K562 (cell line): ENCODE measurements at regions not wholly inside any gene's neighbourhood (a gene's known extent, or its start where the extent isn't known, plus 50 kb on each side); places are given as distances from the start of the nearest gene placed in this dataset.

Source experiments
- BCL6 ChIP-seq: fragments of 250-450 bp; sonication (Bioruptor Pico); IDR thresholded peaks from 2 replicates; pipeline ENCODE4 v1.4.0; 2020
- FUS ChIP-seq: fragments of 200-400 bp; formaldehyde crosslinking; optimal IDR thresholded peaks from 2 replicates; pipeline ENCODE3; 2017; ENCODE audit warnings: low read depth, low read length
- GTF2E2 ChIP-seq: fragments of 200-800 bp; sonication (Bioruptor generic); IDR thresholded peaks from 2 replicates; pipeline ENCODE4 v1.6.1; 2016; ENCODE audit warnings: missing genetic modification characterization, missing compliant biosample characterization
- MLX ChIP-seq, 2 experiments: fragments of 450-650 bp in 1 of 2; sonication (generic) in 1 of 2; formaldehyde crosslinking; conservative IDR thresholded peaks; 2 replicates each; pipeline versions ENCODE4 v1.4.0 to v1.8.1; 2020 to 2022; ENCODE audit warnings: mild to moderate bottlenecking in 1 of 2, missing genetic modification reagents in 1 of 2
- NEUROD1 ChIP-seq: fragments of 150-350 bp; IDR thresholded peaks from 2 replicates; pipeline ENCODE4 v1.6.1; 2014; ENCODE audit warnings: borderline replicate concordance, low read length, low read depth; ENCODE audit not compliant: partially characterized antibody
- POLR3A ChIP-seq: IDR thresholded peaks from 2 replicates; pipeline ENCODE4 v1.6.1; 2011; ENCODE audit warnings: borderline replicate concordance, mild to moderate bottlenecking, moderate library complexity; ENCODE audit not compliant: insufficient read length, insufficient read depth; ENCODE audit errors: extremely low read depth
- RBM14 ChIP-seq: fragments of 200-400 bp; formaldehyde crosslinking; IDR thresholded peaks from 2 replicates; pipeline ENCODE4 v1.6.1; 2018; ENCODE audit warnings: low read depth, mild to moderate bottlenecking, low read length, moderate library complexity, borderline replicate concordance; ENCODE audit not compliant: insufficient read depth
- ZC3H11A ChIP-seq: IDR thresholded peaks from 2 replicates; pipeline ENCODE4 v1.6.1; 2012; ENCODE audit warnings: low read depth, low read length, improper control_type of control experiment
- TF ChIP-seq, protein P1 (sequence below): fragments of 450-650 bp; IDR thresholded peaks from 2 replicates; pipeline ENCODE4 v1.6.1; 2016; ENCODE audit warnings: mild to moderate bottlenecking, moderate library complexity
- TF ChIP-seq, protein P2 (sequence below): fragments of 250-450 bp; sonication (Bioruptor Pico); IDR thresholded peaks from 2 replicates; pipeline ENCODE4 v1.8.0; 2022; ENCODE audit warnings: moderate library complexity, mild to moderate bottlenecking, inconsistent platforms
- TF ChIP-seq, protein P3 (sequence below), 2 experiments: fragments of 450-650 bp; IDR thresholded peaks; 2 replicates each; pipeline ENCODE4 v1.6.1; 2016
- TF ChIP-seq, protein P4 (sequence below): sonication (generic); formaldehyde crosslinking; IDR thresholded peaks from 2 replicates; pipeline ENCODE4 v1.9.0; 2022; ENCODE audit warnings: mild to moderate bottlenecking, missing genetic modification reagents

GRCh38 chr1:101437800-101438199, 201.0 kb downstream of the S1PR1 start (continued):
- TF ChIP-seq, protein P1, sequence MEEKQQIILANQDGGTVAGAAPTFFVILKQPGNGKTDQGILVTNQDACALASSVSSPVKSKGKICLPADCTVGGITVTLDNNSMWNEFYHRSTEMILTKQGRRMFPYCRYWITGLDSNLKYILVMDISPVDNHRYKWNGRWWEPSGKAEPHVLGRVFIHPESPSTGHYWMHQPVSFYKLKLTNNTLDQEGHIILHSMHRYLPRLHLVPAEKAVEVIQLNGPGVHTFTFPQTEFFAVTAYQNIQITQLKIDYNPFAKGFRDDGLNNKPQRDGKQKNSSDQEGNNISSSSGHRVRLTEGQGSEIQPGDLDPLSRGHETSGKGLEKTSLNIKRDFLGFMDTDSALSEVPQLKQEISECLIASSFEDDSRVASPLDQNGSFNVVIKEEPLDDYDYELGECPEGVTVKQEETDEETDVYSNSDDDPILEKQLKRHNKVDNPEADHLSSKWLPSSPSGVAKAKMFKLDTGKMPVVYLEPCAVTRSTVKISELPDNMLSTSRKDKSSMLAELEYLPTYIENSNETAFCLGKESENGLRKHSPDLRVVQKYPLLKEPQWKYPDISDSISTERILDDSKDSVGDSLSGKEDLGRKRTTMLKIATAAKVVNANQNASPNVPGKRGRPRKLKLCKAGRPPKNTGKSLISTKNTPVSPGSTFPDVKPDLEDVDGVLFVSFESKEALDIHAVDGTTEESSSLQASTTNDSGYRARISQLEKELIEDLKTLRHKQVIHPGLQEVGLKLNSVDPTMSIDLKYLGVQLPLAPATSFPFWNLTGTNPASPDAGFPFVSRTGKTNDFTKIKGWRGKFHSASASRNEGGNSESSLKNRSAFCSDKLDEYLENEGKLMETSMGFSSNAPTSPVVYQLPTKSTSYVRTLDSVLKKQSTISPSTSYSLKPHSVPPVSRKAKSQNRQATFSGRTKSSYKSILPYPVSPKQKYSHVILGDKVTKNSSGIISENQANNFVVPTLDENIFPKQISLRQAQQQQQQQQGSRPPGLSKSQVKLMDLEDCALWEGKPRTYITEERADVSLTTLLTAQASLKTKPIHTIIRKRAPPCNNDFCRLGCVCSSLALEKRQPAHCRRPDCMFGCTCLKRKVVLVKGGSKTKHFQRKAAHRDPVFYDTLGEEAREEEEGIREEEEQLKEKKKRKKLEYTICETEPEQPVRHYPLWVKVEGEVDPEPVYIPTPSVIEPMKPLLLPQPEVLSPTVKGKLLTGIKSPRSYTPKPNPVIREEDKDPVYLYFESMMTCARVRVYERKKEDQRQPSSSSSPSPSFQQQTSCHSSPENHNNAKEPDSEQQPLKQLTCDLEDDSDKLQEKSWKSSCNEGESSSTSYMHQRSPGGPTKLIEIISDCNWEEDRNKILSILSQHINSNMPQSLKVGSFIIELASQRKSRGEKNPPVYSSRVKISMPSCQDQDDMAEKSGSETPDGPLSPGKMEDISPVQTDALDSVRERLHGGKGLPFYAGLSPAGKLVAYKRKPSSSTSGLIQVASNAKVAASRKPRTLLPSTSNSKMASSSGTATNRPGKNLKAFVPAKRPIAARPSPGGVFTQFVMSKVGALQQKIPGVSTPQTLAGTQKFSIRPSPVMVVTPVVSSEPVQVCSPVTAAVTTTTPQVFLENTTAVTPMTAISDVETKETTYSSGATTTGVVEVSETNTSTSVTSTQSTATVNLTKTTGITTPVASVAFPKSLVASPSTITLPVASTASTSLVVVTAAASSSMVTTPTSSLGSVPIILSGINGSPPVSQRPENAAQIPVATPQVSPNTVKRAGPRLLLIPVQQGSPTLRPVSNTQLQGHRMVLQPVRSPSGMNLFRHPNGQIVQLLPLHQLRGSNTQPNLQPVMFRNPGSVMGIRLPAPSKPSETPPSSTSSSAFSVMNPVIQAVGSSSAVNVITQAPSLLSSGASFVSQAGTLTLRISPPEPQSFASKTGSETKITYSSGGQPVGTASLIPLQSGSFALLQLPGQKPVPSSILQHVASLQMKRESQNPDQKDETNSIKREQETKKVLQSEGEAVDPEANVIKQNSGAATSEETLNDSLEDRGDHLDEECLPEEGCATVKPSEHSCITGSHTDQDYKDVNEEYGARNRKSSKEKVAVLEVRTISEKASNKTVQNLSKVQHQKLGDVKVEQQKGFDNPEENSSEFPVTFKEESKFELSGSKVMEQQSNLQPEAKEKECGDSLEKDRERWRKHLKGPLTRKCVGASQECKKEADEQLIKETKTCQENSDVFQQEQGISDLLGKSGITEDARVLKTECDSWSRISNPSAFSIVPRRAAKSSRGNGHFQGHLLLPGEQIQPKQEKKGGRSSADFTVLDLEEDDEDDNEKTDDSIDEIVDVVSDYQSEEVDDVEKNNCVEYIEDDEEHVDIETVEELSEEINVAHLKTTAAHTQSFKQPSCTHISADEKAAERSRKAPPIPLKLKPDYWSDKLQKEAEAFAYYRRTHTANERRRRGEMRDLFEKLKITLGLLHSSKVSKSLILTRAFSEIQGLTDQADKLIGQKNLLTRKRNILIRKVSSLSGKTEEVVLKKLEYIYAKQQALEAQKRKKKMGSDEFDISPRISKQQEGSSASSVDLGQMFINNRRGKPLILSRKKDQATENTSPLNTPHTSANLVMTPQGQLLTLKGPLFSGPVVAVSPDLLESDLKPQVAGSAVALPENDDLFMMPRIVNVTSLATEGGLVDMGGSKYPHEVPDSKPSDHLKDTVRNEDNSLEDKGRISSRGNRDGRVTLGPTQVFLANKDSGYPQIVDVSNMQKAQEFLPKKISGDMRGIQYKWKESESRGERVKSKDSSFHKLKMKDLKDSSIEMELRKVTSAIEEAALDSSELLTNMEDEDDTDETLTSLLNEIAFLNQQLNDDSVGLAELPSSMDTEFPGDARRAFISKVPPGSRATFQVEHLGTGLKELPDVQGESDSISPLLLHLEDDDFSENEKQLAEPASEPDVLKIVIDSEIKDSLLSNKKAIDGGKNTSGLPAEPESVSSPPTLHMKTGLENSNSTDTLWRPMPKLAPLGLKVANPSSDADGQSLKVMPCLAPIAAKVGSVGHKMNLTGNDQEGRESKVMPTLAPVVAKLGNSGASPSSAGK: no peak
- no peak for TF ChIP-seq BCL6
- no peak for TF ChIP-seq RBM14
- TF ChIP-seq, protein P2, sequence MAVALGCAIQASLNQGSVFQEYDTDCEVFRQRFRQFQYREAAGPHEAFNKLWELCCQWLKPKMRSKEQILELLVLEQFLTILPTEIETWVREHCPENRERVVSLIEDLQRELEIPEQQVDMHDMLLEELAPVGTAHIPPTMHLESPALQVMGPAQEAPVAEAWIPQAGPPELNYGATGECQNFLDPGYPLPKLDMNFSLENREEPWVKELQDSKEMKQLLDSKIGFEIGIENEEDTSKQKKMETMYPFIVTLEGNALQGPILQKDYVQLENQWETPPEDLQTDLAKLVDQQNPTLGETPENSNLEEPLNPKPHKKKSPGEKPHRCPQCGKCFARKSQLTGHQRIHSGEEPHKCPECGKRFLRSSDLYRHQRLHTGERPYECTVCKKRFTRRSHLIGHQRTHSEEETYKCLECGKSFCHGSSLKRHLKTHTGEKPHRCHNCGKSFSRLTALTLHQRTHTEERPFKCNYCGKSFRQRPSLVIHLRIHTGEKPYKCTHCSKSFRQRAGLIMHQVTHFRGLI (CRISPR knock-in tag): no peak
- TF ChIP-seq ZC3H11A: no peak
- TF ChIP-seq MLX (CRISPR knock-in tag; conservative IDR thresholded peaks at IDR 0.05): no peak
- TF ChIP-seq FUS: no peak
- no peak for TF ChIP-seq POLR3A
- no peak for TF ChIP-seq GTF2E2 (tag)
- TF ChIP-seq NEUROD1: no peak
- TF ChIP-seq, protein P3, sequence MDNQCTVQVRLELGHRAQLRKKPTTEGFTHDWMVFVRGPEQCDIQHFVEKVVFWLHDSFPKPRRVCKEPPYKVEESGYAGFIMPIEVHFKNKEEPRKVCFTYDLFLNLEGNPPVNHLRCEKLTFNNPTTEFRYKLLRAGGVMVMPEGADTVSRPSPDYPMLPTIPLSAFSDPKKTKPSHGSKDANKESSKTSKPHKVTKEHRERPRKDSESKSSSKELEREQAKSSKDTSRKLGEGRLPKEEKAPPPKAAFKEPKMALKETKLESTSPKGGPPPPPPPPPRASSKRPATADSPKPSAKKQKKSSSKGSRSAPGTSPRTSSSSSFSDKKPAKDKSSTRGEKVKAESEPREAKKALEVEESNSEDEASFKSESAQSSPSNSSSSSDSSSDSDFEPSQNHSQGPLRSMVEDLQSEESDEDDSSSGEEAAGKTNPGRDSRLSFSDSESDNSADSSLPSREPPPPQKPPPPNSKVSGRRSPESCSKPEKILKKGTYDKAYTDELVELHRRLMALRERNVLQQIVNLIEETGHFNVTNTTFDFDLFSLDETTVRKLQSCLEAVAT (IDR thresholded peaks at IDR 0.05): no peak
- TF ChIP-seq, protein P4, sequence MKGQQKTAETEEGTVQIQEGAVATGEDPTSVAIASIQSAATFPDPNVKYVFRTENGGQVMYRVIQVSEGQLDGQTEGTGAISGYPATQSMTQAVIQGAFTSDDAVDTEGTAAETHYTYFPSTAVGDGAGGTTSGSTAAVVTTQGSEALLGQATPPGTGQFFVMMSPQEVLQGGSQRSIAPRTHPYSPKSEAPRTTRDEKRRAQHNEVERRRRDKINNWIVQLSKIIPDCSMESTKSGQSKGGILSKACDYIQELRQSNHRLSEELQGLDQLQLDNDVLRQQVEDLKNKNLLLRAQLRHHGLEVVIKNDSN (CRISPR knock-in tag): no peak
